ENCODE measurements at regions not wholly inside any gene's neighbourhood (a gene's known extent, or its start where the extent isn't known, plus 50 kb on each side); places are given as distances from the start of the nearest gene placed in this dataset.

DNA sequence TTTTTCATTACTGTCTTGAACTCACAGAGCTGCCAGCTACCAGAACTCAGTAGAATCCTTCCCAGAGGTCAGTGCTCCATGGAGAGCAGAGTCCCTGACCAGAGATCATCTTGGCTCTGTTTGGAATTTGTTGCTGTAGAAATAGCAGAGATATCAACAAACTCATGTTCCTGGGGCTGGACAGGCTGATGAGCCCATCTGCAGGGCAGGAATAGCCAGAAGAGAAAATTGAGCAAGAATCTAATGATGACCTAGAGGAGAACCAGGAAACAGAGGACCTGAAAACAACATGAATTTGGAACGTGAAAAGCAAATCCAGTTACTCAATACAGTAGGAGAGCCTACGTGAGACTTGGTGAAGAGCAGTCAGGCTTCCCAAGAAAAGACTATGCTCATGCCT lies 437.8 kb downstream of the PLK2 start:
- TF ChIP-seq CTCF (IDR thresholded peaks at IDR 0.05) (no peak), POLR2AphosphoS5 (IDR thresholded peaks at IDR 0.05; ENCODE audit: low read depth, low read length) (no peak), SIN3A (IDR thresholded peaks at IDR 0.05; ENCODE audit: borderline replicate concordance, insufficient read depth, low read depth, low read length) (no peak), REST (IDR thresholded peaks at IDR 0.05; ENCODE audit: insufficient read depth in 1 of 2, low read depth in 2 of 2, low read length in 1 of 2) (no peak)

All from Panc1 (cell line).